GM12878 (cell line): ENCODE measurements at regions not wholly inside any gene's neighbourhood (a gene's known extent, or its start where the extent isn't known, plus 50 kb on each side); places are given as distances from the start of the nearest gene placed in this dataset.
"Not testable (repeated sequence)": the region's sequence is repeated elsewhere in the genome, so short reads cannot be mapped to it uniquely, and the experiment has no call there.

ENCODE experiments used
- BCLAF1 ChIP-seq: fragments of 450-650 bp; IDR thresholded peaks from 2 replicates; pipeline ENCODE4 v1.6.1; 2017; ENCODE audit warnings: antibody characterized with exemption, mild to moderate bottlenecking, moderate library complexity
- CHD1 ChIP-seq: IDR thresholded peaks from 2 replicates; pipeline ENCODE4 v1.6.1; 2012; ENCODE audit warnings: low read depth, low read length, improper control_type of control experiment
- CTCF ChIP-seq, 3 experiments: IDR thresholded peaks in 2 of 3; conservative IDR thresholded peaks in 1 of 3; 2 replicates each; pipeline ENCODE4 v1.5.1; 2011; ENCODE audit warnings: low read depth in 3 of 3, low read length in 3 of 3, mild to moderate bottlenecking in 3 of 3, control low read depth in 2 of 3, moderate library complexity in 2 of 3, inconsistent platforms in 1 of 3, mixed read lengths in 1 of 3; ENCODE audit not compliant: control insufficient read depth in 2 of 3, insufficient read depth in 1 of 3; ENCODE audit errors: extremely low read depth in 1 of 3
- ELK1 ChIP-seq: IDR thresholded peaks from 2 replicates; pipeline ENCODE4 v1.6.1; 2012; ENCODE audit warnings: low read depth, low read length, improper control_type of control experiment
- JUND ChIP-seq: IDR thresholded peaks from 2 replicates; pipeline ENCODE4 v1.6.1; 2012; ENCODE audit warnings: low read depth, mild to moderate bottlenecking, low read length, improper control_type of control experiment, moderate library complexity
- POLR2A ChIP-seq: IDR thresholded peaks from 2 replicates; pipeline ENCODE4 v1.6.1; 2011; ENCODE audit warnings: low read depth, mild to moderate bottlenecking, low read length
- TAF1 ChIP-seq: IDR thresholded peaks from 2 replicates; pipeline ENCODE4 v1.6.1; 2011; ENCODE audit warnings: mild to moderate bottlenecking, low read depth, low read length, borderline replicate concordance

DNA sequence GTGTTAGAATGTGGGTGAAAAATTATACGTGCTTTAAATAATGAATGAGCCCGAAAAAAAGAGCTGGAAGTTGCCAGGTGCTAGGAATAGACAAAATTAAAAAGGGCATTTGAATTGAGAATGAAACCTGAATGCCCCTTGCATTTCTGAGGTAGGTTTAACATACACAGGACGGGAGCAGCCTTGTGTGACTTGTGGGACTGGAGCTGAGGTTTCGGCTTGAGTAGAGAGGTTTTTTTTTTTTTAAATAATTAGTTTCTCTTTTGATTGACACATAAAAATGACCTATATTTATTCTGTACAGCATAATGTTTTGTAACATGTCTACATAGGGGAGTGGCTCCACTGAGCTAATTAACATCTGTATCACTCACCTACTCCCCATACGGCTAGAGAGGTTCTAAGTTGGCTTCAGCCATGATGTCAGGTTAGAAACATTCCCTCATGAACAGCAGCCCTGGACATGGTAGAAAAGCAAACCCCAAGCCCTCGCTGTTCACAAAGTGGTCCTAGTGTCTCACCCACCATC is 424.0 kb downstream of the TMEM121 start:
- not testable (repeated sequence) for TF ChIP-seq BCLAF1; JUND; CTCF (IDR thresholded peaks at IDR 0.05 in 2 of 3, conservative IDR thresholded peaks at IDR 0.05 in 1 of 3; ENCODE audit: control insufficient read depth in 2 of 3, extremely low read depth in 1 of 3, insufficient read depth in 1 of 3, low read depth in 3 of 3, low read length in 3 of 3); TAF1; ELK1; CHD1; POLR2A
